ENCODE measurements at regions not wholly inside any gene's neighbourhood (a gene's known extent, or its start where the extent isn't known, plus 50 kb on each side); places are given as distances from the start of the nearest gene placed in this dataset.

GRCh38 chr6:152811785-152812184 is 61.2 kb downstream of the VIP start:
- H3K4me1 Mint-ChIP-seq (ENCODE audit: low read depth, unreplicated experiment), result no peaks in the 10 kb centered on the region
- H3K36me3 Mint-ChIP-seq (ENCODE audit: unreplicated experiment), result no peaks in the 10 kb centered on the region
- H3K27me3 Mint-ChIP-seq (ENCODE audit: unreplicated experiment), result no peaks in the 10 kb centered on the region
- DNase-seq, result no peak
- H3K27ac Mint-ChIP-seq (ENCODE audit: unreplicated experiment), result no peak overlapping the region
- no peak for TF ChIP-seq CTCF (IDR thresholded peaks at IDR 0.05; ENCODE audit: partially characterized antibody, unreplicated experiment)
- H3K4me3 Mint-ChIP-seq (ENCODE audit: unreplicated experiment), result no peak overlapping the region
- H3K9me3 Mint-ChIP-seq (ENCODE audit: unreplicated experiment), result no peaks in the 10 kb centered on the region

GRCh38 chr6:152815230-152815872 is 64.8 kb downstream of the VIP start:
- Mint-ChIP-seq H3K4me1 (ENCODE audit: low read depth, unreplicated experiment) (no peaks in the 10 kb centered on the region), H3K27ac (ENCODE audit: unreplicated experiment) (no peak overlapping the region), H3K36me3 (ENCODE audit: unreplicated experiment) (no peaks in the 10 kb centered on the region), H3K4me3 (ENCODE audit: unreplicated experiment) (no peak overlapping the region), H3K27me3 (ENCODE audit: unreplicated experiment) (no peaks in the 10 kb centered on the region), H3K9me3 (ENCODE audit: unreplicated experiment) (peaks cover 2% of the 10 kb centered on the region)
- DNase-seq, result no peak
- TF ChIP-seq CTCF (IDR thresholded peaks at IDR 0.05; ENCODE audit: partially characterized antibody, unreplicated experiment), result no peak

GRCh38 chr6:152816055-152816454 is 65.5 kb downstream of the VIP start:
- H3K27ac Mint-ChIP-seq (ENCODE audit: unreplicated experiment), result no peak overlapping the region
- H3K36me3 Mint-ChIP-seq (ENCODE audit: unreplicated experiment), result no peaks in the 10 kb centered on the region
- no peak for DNase-seq
- TF ChIP-seq CTCF (IDR thresholded peaks at IDR 0.05; ENCODE audit: partially characterized antibody, unreplicated experiment), result no peak
- H3K4me3 Mint-ChIP-seq (ENCODE audit: unreplicated experiment), result no peak overlapping the region
- no peaks in the 10 kb centered on the region for H3K4me1 Mint-ChIP-seq (ENCODE audit: low read depth, unreplicated experiment)
- H3K27me3 Mint-ChIP-seq (ENCODE audit: unreplicated experiment), result no peaks in the 10 kb centered on the region
- H3K9me3 Mint-ChIP-seq (ENCODE audit: unreplicated experiment), result peaks cover 2% of the 10 kb centered on the region

GRCh38 chr6:152821525-152821924 is 70.9 kb downstream of the VIP start:
- Mint-ChIP-seq H3K4me1 (ENCODE audit: low read depth, unreplicated experiment) (no peaks in the 10 kb centered on the region), H3K4me3 (ENCODE audit: unreplicated experiment) (no peak overlapping the region), H3K27me3 (ENCODE audit: unreplicated experiment) (no peaks in the 10 kb centered on the region), H3K9me3 (ENCODE audit: unreplicated experiment) (peaks cover 2% of the 10 kb centered on the region), H3K27ac (ENCODE audit: unreplicated experiment) (no peak overlapping the region), H3K36me3 (ENCODE audit: unreplicated experiment) (no peaks in the 10 kb centered on the region)
- no peak for DNase-seq
- no peak for TF ChIP-seq CTCF (IDR thresholded peaks at IDR 0.05; ENCODE audit: partially characterized antibody, unreplicated experiment)

- H3K27me3 Mint-ChIP-seq (ENCODE audit: unreplicated experiment), result no peaks in the 10 kb centered on the region
- no peak overlapping the region for H3K27ac Mint-ChIP-seq (ENCODE audit: unreplicated experiment)
- no peaks in the 10 kb centered on the region for H3K9me3 Mint-ChIP-seq (ENCODE audit: unreplicated experiment)
- H3K36me3 Mint-ChIP-seq (ENCODE audit: unreplicated experiment), result no peaks in the 10 kb centered on the region
- no peaks in the 10 kb centered on the region for H3K4me1 Mint-ChIP-seq (ENCODE audit: low read depth, unreplicated experiment)
- H3K4me3 Mint-ChIP-seq (ENCODE audit: unreplicated experiment), result no peak overlapping the region
- no peak for TF ChIP-seq CTCF (IDR thresholded peaks at IDR 0.05; ENCODE audit: partially characterized antibody, unreplicated experiment)
- no peak for DNase-seq
Measured at GRCh38 chr6:152824666-152825065, 74.1 kb downstream of the VIP start.

Measured in glutamatergic neuron (in vitro differentiated cells).